ENCODE measurements at regions not wholly inside any gene's neighbourhood (a gene's known extent, or its start where the extent isn't known, plus 50 kb on each side); places are given as distances from the start of the nearest gene placed in this dataset.

GRCh38 chr11:122488892-122489706, 166.4 kb upstream of the UBASH3B start:
- Histone ChIP-seq H3K27me3 (replicated peaks in 2 of 5; ENCODE audit: control insufficient read depth in 4 of 5, insufficient read depth in 5 of 5, low read length in 4 of 5) (no peaks in the 10 kb centered on the region), H3K4me3 (ENCODE audit: control insufficient read depth in 1 of 7, extremely low read depth in 1 of 7, insufficient read depth in 4 of 7, low read depth in 2 of 7, low read length in 6 of 7) (no peak overlapping the region), H3K9me3 (ENCODE audit: control extremely low read depth in 1 of 5, control insufficient read depth in 4 of 5, insufficient read depth in 2 of 5, low read depth in 1 of 5, low read length in 4 of 5) (peaks cover 0 to 7% (median 0%) of the 10 kb centered on the region in 5 experiments), H3K27ac (ENCODE audit: insufficient read depth in 1 of 2, low read depth in 1 of 2, low read length in 2 of 2, poor library complexity in 1 of 2, severe bottlenecking in 2 of 2) (no peak overlapping the region), H3K36me3 (ENCODE audit: control insufficient read depth in 4 of 4, insufficient read depth in 4 of 4, low read length in 3 of 4) (no peaks in the 10 kb centered on the region), H3K4me1 (ENCODE audit: control extremely low read depth in 1 of 4, control insufficient read depth in 4 of 4, insufficient read depth in 4 of 4, low read length in 3 of 4) (peaks cover 0 to 18% (median 9%) of the 10 kb centered on the region in 4 experiments)
- WGBS (ENCODE audit: insufficient coverage) = 100% methylated on average over 6 of the region's 8 CpGs
- ChIA-PET POLR2A (no interaction called here), CTCF (interaction anchor here (1.4 kb wide), 1 partner anchor 15 kb away, joined by 3 read pairs; no protein-coding TSS in a partner anchor)
- no peak for DNase-seq

- Histone ChIP-seq H3K9me3 (ENCODE audit: control extremely low read depth in 1 of 5, control insufficient read depth in 4 of 5, insufficient read depth in 2 of 5, low read depth in 1 of 5, low read length in 4 of 5) (peaks cover 0 to 16% (median 2%) of the 10 kb centered on the region in 5 experiments), H3K27me3 (replicated peaks in 2 of 5; ENCODE audit: control insufficient read depth in 4 of 5, insufficient read depth in 5 of 5, low read length in 4 of 5) (no peaks in the 10 kb centered on the region), H3K27ac (ENCODE audit: insufficient read depth in 1 of 2, low read depth in 1 of 2, low read length in 2 of 2, poor library complexity in 1 of 2, severe bottlenecking in 2 of 2) (no peak overlapping the region), H3K36me3 (ENCODE audit: control insufficient read depth in 4 of 4, insufficient read depth in 4 of 4, low read length in 3 of 4) (no peaks in the 10 kb centered on the region), H3K4me1 (ENCODE audit: control extremely low read depth in 1 of 4, control insufficient read depth in 4 of 4, insufficient read depth in 4 of 4, low read length in 3 of 4) (peaks cover 0 to 18% (median 9%) of the 10 kb centered on the region in 4 experiments), H3K4me3 (ENCODE audit: control insufficient read depth in 1 of 7, extremely low read depth in 1 of 7, insufficient read depth in 4 of 7, low read depth in 2 of 7, low read length in 6 of 7) (no peak overlapping the region)
- 86% methylated on average over 1 of the region's 3 CpGs for whole genome bisulfite sequencing (ENCODE audit: insufficient coverage)
- no peak for DNase-seq
- ChIA-PET POLR2A (interaction anchor here (1.0 kb wide), 1 partner anchor 133 kb away, joined by 3 read pairs; no protein-coding TSS in a partner anchor), CTCF (no interaction called here)
Observed at GRCh38 chr11:122487669-122488068, 167.9 kb upstream of the UBASH3B start.

GRCh38 chr11:122486793-122487495, 168.6 kb upstream of the UBASH3B start:
- ChIA-PET POLR2A (interaction anchor here (1.0 kb wide), 1 partner anchor 133 kb away, joined by 3 read pairs; no protein-coding TSS in a partner anchor), CTCF (no interaction called here)
- WGBS (ENCODE audit: insufficient coverage) = 92% methylated on average over 2 of the region's 5 CpGs
- no peak overlapping the region for H3K4me3 ChIP-seq (ENCODE audit: control insufficient read depth in 1 of 7, extremely low read depth in 1 of 7, insufficient read depth in 4 of 7, low read depth in 2 of 7, low read length in 6 of 7)
- H3K36me3 ChIP-seq (ENCODE audit: control insufficient read depth in 4 of 4, insufficient read depth in 4 of 4, low read length in 3 of 4) = no peaks in the 10 kb centered on the region
- peaks cover 0 to 16% (median 2%) of the 10 kb centered on the region in 5 experiments for H3K9me3 ChIP-seq (ENCODE audit: control extremely low read depth in 1 of 5, control insufficient read depth in 4 of 5, insufficient read depth in 2 of 5, low read depth in 1 of 5, low read length in 4 of 5)
- peak; percentile 10 to 72 (median 70) for DNase-seq
- no peaks in the 10 kb centered on the region for H3K27me3 ChIP-seq (replicated peaks in 2 of 5; ENCODE audit: control insufficient read depth in 4 of 5, insufficient read depth in 5 of 5, low read length in 4 of 5)
- no peak overlapping the region for H3K27ac ChIP-seq (ENCODE audit: insufficient read depth in 1 of 2, low read depth in 1 of 2, low read length in 2 of 2, poor library complexity in 1 of 2, severe bottlenecking in 2 of 2)
- H3K4me1 ChIP-seq (ENCODE audit: control extremely low read depth in 1 of 4, control insufficient read depth in 4 of 4, insufficient read depth in 4 of 4, low read length in 3 of 4) = peaks cover 0 to 13% (median 8%) of the 10 kb centered on the region in 4 experiments

- H3K36me3 ChIP-seq (ENCODE audit: control insufficient read depth in 4 of 4, insufficient read depth in 4 of 4, low read length in 3 of 4) = no peaks in the 10 kb centered on the region
- no peak overlapping the region for H3K4me3 ChIP-seq (ENCODE audit: control insufficient read depth in 1 of 7, extremely low read depth in 1 of 7, insufficient read depth in 4 of 7, low read depth in 2 of 7, low read length in 6 of 7)
- H3K27me3 ChIP-seq (replicated peaks in 2 of 5; ENCODE audit: control insufficient read depth in 4 of 5, insufficient read depth in 5 of 5, low read length in 4 of 5) = no peaks in the 10 kb centered on the region
- ChIA-PET POLR2A (no interaction called here), CTCF (interaction anchor here (1.2 to 1.3 kb wide), 2 partner anchors 13 to 26 kb away, joined by 3 to 4 read pairs; no protein-coding TSS in a partner anchor)
- no peak overlapping the region for H3K27ac ChIP-seq (ENCODE audit: insufficient read depth in 1 of 2, low read depth in 1 of 2, low read length in 2 of 2, poor library complexity in 1 of 2, severe bottlenecking in 2 of 2)
- peaks cover 0 to 9% (median 2%) of the 10 kb centered on the region in 5 experiments for H3K9me3 ChIP-seq (ENCODE audit: control extremely low read depth in 1 of 5, control insufficient read depth in 4 of 5, insufficient read depth in 2 of 5, low read depth in 1 of 5, low read length in 4 of 5)
- no peaks in the 10 kb centered on the region for H3K4me1 ChIP-seq (ENCODE audit: control extremely low read depth in 1 of 4, control insufficient read depth in 4 of 4, insufficient read depth in 4 of 4, low read length in 3 of 4)
- no peak for DNase-seq
- WGBS (ENCODE audit: insufficient coverage) = no CpG with 5 or more reads among the region's 2 CpGs
Observed at GRCh38 chr11:122478986-122479385, 176.5 kb upstream of the UBASH3B start.

- no peaks in the 10 kb centered on the region for H3K27me3 ChIP-seq (replicated peaks in 2 of 5; ENCODE audit: control insufficient read depth in 4 of 5, insufficient read depth in 5 of 5, low read length in 4 of 5)
- H3K9me3 ChIP-seq (ENCODE audit: control extremely low read depth in 1 of 5, control insufficient read depth in 4 of 5, insufficient read depth in 2 of 5, low read depth in 1 of 5, low read length in 4 of 5) = peaks cover 0 to 5% (median 1%) of the 10 kb centered on the region in 5 experiments
- CTCF ChIA-PET = no interaction called here
- H3K4me3 ChIP-seq (ENCODE audit: control insufficient read depth in 1 of 7, extremely low read depth in 1 of 7, insufficient read depth in 4 of 7, low read depth in 2 of 7, low read length in 6 of 7) = no peak overlapping the region
- H3K4me1 ChIP-seq (ENCODE audit: control extremely low read depth in 1 of 4, control insufficient read depth in 4 of 4, insufficient read depth in 4 of 4, low read length in 3 of 4) = no peaks in the 10 kb centered on the region
- WGBS (ENCODE audit: insufficient coverage) = 100% methylated on average over 2 of the region's 2 CpGs
- POLR2A ChIA-PET = no interaction called here
- H3K36me3 ChIP-seq (ENCODE audit: control insufficient read depth in 4 of 4, insufficient read depth in 4 of 4, low read length in 3 of 4) = no peaks in the 10 kb centered on the region
- DNase-seq = no peak
- no peak overlapping the region for H3K27ac ChIP-seq (ENCODE audit: insufficient read depth in 1 of 2, low read depth in 1 of 2, low read length in 2 of 2, poor library complexity in 1 of 2, severe bottlenecking in 2 of 2)
Observed at GRCh38 chr11:122468965-122469364, 186.6 kb upstream of the UBASH3B start.

- peak in 1 of 3 donors; percentile 4 for DNase-seq
- ChIA-PET POLR2A (no interaction called here), CTCF (no interaction called here)
- Histone ChIP-seq H3K27me3 (replicated peaks in 2 of 5; ENCODE audit: control insufficient read depth in 4 of 5, insufficient read depth in 5 of 5, low read length in 4 of 5) (no peaks in the 10 kb centered on the region), H3K27ac (ENCODE audit: insufficient read depth in 1 of 2, low read depth in 1 of 2, low read length in 2 of 2, poor library complexity in 1 of 2, severe bottlenecking in 2 of 2) (no peak overlapping the region), H3K36me3 (ENCODE audit: control insufficient read depth in 4 of 4, insufficient read depth in 4 of 4, low read length in 3 of 4) (no peaks in the 10 kb centered on the region), H3K9me3 (ENCODE audit: control extremely low read depth in 1 of 5, control insufficient read depth in 4 of 5, insufficient read depth in 2 of 5, low read depth in 1 of 5, low read length in 4 of 5) (peaks cover 0 to 28% (median 14%) of the 10 kb centered on the region in 5 experiments), H3K4me1 (ENCODE audit: control extremely low read depth in 1 of 4, control insufficient read depth in 4 of 4, insufficient read depth in 4 of 4, low read length in 3 of 4) (no peaks in the 10 kb centered on the region), H3K4me3 (ENCODE audit: control insufficient read depth in 1 of 7, extremely low read depth in 1 of 7, insufficient read depth in 4 of 7, low read depth in 2 of 7, low read length in 6 of 7) (no peak overlapping the region)
Observed at GRCh38 chr11:122463530-122463929, 192.0 kb upstream of the UBASH3B start.

- ChIA-PET POLR2A (no interaction called here), CTCF (interaction anchor here (1.8 kb wide), 1 partner anchor 46 kb away, joined by 4 read pairs; no protein-coding TSS in a partner anchor)
- DNase-seq = no peak
- no CpG with 5 or more reads among the region's 3 CpGs for WGBS (ENCODE audit: insufficient coverage)
- H3K27me3 ChIP-seq (replicated peaks in 2 of 5; ENCODE audit: control insufficient read depth in 4 of 5, insufficient read depth in 5 of 5, low read length in 4 of 5) = no peaks in the 10 kb centered on the region
- H3K4me1 ChIP-seq (ENCODE audit: control extremely low read depth in 1 of 4, control insufficient read depth in 4 of 4, insufficient read depth in 4 of 4, low read length in 3 of 4) = no peaks in the 10 kb centered on the region
- no peak overlapping the region for H3K4me3 ChIP-seq (ENCODE audit: control insufficient read depth in 1 of 7, extremely low read depth in 1 of 7, insufficient read depth in 4 of 7, low read depth in 2 of 7, low read length in 6 of 7)
- H3K36me3 ChIP-seq (ENCODE audit: control insufficient read depth in 4 of 4, insufficient read depth in 4 of 4, low read length in 3 of 4) = no peaks in the 10 kb centered on the region
- H3K27ac ChIP-seq (ENCODE audit: insufficient read depth in 1 of 2, low read depth in 1 of 2, low read length in 2 of 2, poor library complexity in 1 of 2, severe bottlenecking in 2 of 2) = no peak overlapping the region
- H3K9me3 ChIP-seq (ENCODE audit: control extremely low read depth in 1 of 5, control insufficient read depth in 4 of 5, insufficient read depth in 2 of 5, low read depth in 1 of 5, low read length in 4 of 5) = peaks cover 0 to 34% (median 11%) of the 10 kb centered on the region in 5 experiments
Observed at GRCh38 chr11:122459064-122459463, 196.5 kb upstream of the UBASH3B start.

Data from common myeloid progenitor, CD34-positive (primary cell).